ENCODE measurements at regions not wholly inside any gene's neighbourhood (a gene's known extent, or its start where the extent isn't known, plus 50 kb on each side); places are given as distances from the start of the nearest gene placed in this dataset.
A peak's percentile ranks its signal among the peaks of the same experiment; 100 is the strongest.
"Not testable (repeated sequence)": the region's sequence is repeated elsewhere in the genome, so short reads cannot be mapped to it uniquely, and the experiment has no call there.

- peak; percentile 6 for DNase-seq (ENCODE audit: low spot score)
These were observed 131.9 kb upstream of the PCGF5 start for GRCh38 chr10:91088300-91089140.

GRCh38 chr10:91090761-91091529 lies 129.5 kb upstream of the PCGF5 start:
- DNase-seq (ENCODE audit: low spot score), result no peak

DNA sequence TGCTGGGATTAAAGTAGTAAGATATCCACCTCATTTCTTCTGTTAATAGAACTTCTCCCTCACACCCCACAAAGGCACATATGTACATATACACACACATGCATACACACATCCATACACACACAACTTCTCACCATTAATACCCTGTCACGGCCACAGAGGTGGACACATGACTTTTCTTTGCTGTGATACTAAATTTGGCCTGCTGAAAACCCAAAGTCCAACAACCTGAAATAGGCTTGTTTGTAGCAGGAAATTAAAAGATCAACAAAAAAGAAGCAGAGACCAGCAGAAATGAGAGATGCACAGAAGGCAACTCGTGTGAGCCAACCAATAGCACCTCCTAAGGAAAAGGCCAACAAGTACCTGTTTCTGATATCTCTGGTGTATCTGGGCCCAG lies 128.7 kb upstream of the PCGF5 start:
- DNase-seq (ENCODE audit: low spot score), result no peak

DNA sequence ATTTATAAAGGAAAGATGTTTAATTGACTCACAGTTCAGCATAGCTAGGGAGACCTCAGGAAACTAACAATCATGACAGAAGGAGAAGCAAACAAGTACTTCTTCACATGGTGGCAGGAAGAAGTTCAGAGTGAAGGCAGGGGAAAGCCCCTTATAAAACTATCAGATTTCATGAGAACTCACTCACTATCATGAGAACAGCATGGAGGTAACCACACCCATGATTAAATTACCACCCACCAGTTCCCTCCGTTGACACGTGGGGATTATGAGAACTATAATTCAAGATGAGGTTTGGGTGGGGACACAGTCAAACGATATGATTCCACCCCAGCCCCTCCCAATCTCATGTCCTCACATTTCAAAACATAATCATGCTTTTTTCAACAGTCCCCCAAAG lies 124.2 kb upstream of the PCGF5 start:
- DNase-seq (ENCODE audit: low spot score), result no peak

GRCh38 chr10:91097313-91097712 lies 123.2 kb upstream of the PCGF5 start:
- DNase-seq (ENCODE audit: low spot score), result no peak

DNA sequence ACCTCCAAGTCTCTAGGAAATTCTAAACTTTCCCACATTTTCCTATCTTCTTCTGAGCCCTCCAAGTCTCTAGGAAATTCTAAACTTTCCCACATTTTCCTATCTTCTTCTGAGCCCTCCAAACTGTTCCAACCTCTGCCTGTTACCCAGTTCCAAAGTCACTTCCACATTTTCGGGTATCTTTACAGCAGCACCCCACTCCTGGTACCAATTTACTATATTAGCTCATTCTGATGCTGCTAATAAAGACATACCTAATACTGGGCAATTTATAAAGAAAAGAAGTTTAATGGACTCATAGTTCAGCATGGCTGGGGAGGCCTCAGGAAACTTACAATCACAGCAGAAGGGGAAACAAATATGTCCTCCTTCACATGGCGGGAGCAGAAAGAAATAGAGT lies 122.4 kb upstream of the PCGF5 start:
- DNase-seq (ENCODE audit: low spot score), result not testable (repeated sequence)

GRCh38 chr10:91103384-91104192 lies 116.9 kb upstream of the PCGF5 start:
- no peak for DNase-seq (ENCODE audit: low spot score)

DNA sequence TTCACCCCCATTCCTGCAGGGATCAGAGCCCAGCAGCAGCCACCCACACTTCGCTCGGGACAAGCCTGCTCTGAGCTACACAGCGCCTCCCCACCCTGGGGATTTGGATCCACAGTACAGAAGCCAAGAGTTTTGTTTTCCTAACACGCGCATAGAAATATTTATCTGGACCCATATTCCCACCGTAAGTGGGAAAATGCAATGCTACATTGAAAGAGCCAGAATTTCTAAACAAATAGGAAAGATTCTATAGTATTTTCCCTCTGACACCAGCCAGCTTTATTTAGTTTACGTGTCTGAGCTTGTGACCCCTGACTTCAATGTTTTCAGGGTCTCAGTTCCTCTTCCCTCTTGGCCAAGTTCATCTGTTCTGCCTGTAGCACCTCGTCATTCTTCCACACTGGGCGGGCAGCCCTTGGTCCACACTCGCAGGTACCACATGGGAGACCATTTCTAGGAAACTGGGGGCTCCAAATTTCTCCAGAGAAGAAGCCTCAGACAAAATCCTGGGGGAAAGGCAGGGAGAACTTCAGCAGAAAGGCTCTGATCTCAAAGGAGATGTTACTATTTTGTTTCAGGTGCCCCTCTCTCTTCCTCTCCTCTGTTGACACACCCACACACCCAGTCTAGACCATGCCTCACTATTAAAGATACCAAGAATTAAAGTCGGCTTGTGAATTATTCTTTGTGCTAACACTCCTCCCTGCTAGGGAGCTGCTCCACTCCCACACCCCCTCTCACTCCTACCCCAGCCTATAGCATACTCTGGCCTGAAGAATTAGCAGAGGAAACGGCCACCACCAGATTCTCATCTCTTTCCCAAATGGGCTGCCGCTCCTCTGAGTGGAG lies 116.0 kb upstream of the PCGF5 start:
- DNase-seq (ENCODE audit: low spot score), result no peak

GRCh38 chr10:91105269-91105668 lies 115.2 kb upstream of the PCGF5 start:
- DNase-seq (ENCODE audit: low spot score), result no peak

- no peak for DNase-seq (ENCODE audit: low spot score)
These were observed 111.6 kb upstream of the PCGF5 start for GRCh38 chr10:91108820-91109219.

DNA sequence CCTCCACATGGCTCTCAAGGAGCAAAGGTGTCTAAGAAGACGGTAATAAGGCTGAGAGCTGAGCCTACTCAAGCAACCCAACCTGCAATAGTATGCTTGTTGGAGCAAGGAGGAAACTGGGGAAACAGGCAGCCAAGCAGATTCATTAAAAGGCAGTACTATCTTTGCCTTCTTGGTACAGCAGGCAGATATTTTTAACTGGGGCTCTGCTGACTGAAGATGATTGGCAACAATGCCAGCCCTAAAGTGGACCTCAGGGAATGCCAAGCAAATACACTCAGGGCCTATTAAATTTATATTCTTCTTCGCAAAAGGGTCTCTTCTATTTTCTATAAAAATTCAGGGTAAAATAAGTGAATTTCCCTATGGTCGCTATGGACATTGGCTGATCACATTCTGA lies 109.4 kb upstream of the PCGF5 start:
- no peak for DNase-seq (ENCODE audit: low spot score)

DNA sequence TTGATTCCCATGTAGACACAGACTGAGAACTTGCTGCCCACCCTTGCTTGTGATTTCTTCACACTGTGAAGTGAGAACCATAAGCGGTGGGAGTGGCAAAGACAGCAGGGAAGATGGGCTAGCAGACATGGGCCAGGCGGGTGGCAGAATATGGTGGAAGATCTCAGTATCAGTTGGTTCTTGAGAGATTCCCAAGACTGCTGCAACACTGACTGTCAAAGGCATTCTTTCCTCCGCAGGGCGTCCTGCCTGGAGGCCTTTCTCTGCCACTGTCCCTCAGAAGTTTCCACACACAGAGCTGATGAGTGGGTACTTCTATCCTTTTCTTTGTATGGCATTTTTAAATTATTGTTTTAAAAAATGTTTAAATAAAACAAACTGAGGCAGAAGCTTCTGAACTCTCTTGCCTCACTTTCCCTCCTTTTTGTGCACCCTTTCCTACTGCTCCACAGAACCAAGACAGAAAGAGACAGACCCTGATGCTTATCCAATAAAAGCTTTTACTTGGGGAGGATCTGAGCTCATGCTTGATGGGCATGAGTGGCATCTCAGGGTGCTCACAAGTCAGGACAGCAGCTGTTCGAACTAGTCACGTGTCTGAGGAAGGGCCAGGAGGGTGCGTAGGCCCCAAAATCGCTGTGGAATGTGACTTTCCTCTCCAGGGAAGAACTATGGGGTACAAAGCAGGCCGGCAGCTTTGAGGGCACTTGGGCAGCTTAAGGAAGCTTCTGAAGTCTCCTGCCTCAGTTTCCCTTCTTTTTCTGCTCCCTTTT lies 104.7 kb upstream of the PCGF5 start:
- no peak for DNase-seq (ENCODE audit: low spot score)

DNA sequence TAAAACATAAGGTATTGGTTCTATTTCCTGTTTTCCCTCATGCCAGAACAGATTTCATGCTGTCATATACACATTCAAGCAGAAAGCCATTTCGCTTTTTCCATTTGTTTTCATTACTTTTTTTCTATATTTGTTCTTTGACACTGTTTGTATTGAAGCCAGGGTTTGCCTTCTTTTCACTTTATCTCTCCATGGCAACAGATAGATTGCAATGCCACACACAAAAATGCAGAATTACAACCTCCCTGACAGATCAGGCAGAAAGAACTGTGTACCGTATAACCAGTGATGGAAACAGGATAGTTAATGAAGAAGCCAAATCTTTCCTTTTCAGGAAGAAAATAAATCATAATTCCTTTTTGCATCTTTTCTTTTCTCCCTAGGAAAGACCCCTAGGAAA lies 103.0 kb upstream of the PCGF5 start:
- DNase-seq (ENCODE audit: low spot score), result no peak

GRCh38 chr10:91120348-91120747 lies 100.1 kb upstream of the PCGF5 start:
- no peak for DNase-seq (ENCODE audit: low spot score)

DNA sequence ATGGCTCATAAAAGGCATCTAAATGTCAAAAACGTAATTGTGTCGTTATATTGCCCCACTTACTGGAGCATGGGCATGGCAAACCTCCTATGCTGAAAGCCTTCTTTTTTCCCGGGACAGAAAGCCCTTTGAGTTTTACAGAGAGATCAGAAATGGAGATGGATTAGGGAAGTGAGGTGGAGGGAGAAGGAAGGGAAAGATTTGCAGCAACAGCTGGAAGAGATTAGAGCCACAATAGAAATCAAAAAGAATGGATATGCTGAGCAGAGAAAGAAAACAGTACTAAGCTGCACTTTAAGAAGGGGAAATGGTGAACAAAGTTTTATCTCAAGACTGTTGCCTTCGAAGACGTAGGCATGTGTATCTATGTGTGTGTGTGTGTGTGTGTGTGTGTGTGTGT lies 97.2 kb upstream of the PCGF5 start:
- no peak for DNase-seq (ENCODE audit: low spot score)

DNA sequence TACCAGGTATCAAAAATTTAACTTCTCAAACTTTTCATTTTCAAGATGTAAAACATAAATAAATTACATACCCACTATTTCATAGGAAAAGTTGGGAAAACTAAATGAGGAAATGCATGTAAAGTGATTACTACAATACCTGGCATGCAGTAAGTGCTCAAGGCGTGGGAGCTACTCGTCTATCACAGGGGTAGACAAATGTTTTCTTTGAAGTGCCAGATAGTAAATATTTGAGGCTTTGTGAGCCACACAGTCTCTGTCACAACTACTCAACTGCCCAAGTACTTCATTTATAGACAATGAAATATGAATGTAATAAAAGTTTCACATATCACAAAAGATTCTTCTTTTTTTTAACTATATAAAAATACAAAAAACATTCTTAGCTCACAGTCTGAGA lies 96.4 kb upstream of the PCGF5 start:
- no peak for DNase-seq (ENCODE audit: low spot score)

GRCh38 chr10:91126471-91126870 lies 94.0 kb upstream of the PCGF5 start:
- no peak for DNase-seq (ENCODE audit: low spot score)

DNA sequence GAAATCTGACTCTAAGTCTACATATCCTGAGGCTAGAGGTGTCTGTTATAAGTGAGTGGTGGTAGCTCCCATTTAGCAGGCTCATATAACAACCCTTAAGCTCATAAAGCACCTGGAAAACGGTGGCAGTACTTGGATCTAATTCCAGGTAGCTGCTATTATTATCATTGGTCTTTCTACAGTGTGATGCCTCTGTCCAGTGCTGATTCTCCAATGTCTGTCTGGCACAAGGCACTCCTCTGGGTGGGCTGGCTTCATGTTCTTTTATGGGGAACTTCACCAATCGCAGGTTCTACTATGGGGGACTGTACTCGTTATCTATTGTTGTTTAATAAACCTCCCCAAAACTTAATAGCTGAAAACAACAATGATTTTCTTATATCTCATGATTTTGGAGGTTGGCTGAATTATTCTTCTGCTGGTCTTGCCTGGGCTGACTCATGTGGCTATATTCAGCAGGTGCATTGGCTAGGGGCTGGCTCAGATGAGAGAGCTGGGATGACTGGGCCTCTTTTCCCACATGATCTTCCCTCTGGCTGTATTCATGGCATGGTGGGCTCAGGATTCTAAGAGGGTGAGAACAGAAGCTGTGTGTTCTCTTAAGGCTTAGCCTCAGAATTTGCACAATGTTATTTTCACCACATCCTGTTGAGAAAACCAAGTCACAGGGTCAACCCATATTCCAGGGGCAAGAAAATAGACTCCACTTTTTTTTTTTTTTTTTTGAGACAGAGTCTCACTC lies 93.0 kb upstream of the PCGF5 start:
- DNase-seq (ENCODE audit: low spot score), result no peak

DNA sequence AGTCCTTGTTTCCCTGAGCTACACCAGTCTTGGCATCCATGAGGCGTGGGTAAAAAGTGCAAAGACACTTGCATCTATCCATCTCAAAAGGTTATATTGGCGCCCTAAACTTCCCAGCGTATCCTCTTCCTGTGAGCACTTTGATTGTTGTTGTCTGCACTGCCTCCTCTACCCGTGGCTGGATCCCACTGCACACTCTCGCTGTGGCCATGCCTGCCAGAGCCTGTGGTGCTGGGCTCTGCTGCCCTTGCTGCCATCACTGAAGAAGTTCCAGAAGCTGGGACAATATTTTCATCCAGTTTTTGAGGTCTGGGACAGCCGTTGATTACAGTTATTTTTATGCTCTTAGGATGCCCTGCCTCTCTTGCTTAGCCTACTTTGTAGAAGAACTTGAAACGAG lies 85.3 kb upstream of the PCGF5 start:
- no peak for DNase-seq (ENCODE audit: low spot score)

GRCh38 chr10:91137011-91137643 lies 83.3 kb upstream of the PCGF5 start:
- no peak for DNase-seq (ENCODE audit: low spot score)
